ENCODE measurements at regions not wholly inside any gene's neighbourhood (a gene's known extent, or its start where the extent isn't known, plus 50 kb on each side); places are given as distances from the start of the nearest gene placed in this dataset.
"Not testable (repeated sequence)": the region's sequence is repeated elsewhere in the genome, so short reads cannot be mapped to it uniquely, and the experiment has no call there.

DNA sequence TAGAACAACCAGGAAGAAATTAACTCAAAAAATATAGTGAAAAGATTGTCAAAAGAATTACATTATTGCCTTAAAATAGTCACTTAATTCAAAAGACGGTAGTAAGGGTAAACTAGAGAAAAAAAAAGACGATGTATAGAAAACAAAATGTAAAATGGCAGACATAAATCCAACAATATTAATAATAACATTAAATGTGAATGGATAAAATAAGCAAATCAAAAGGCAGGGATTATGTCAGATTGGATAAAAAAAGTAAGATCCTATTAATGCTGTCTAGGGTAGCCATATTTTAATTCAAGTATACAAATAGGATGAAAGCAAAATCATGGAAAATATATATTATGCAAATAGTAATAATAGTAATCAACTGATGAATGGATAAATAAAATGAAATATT lies 134.0 kb upstream of the ADCY2 start:
- no peak for DNase-seq
- no peak overlapping the region for H3K4me3 Mint-ChIP-seq
- ATAC-seq: no peak
- no peaks in the 10 kb centered on the region for H3K27me3 Mint-ChIP-seq (ENCODE audit: low read depth in 2 of 2)
- H3K27me3 ChIP-seq (ENCODE audit: control insufficient read depth, insufficient read depth, low read length): no peaks in the 10 kb centered on the region
- H3K9me3 ChIP-seq (ENCODE audit: control insufficient read depth, insufficient read depth, low read length): no peaks in the 10 kb centered on the region
- no peak overlapping the region for H3K27ac Mint-ChIP-seq
- no CpG with 5 or more reads among the region's 2 CpGs for WGBS (ENCODE audit: insufficient coverage)
- H3K27ac ChIP-seq (ENCODE audit: low read length): no peak overlapping the region
- H3K36me3 ChIP-seq (ENCODE audit: control insufficient read depth, insufficient read depth, low read length): no peaks in the 10 kb centered on the region
- H3K4me1 Mint-ChIP-seq: no peaks in the 10 kb centered on the region
- no peaks in the 10 kb centered on the region for H3K4me1 ChIP-seq (ENCODE audit: control insufficient read depth, insufficient read depth, low read length)
- TF ChIP-seq, protein P1, sequence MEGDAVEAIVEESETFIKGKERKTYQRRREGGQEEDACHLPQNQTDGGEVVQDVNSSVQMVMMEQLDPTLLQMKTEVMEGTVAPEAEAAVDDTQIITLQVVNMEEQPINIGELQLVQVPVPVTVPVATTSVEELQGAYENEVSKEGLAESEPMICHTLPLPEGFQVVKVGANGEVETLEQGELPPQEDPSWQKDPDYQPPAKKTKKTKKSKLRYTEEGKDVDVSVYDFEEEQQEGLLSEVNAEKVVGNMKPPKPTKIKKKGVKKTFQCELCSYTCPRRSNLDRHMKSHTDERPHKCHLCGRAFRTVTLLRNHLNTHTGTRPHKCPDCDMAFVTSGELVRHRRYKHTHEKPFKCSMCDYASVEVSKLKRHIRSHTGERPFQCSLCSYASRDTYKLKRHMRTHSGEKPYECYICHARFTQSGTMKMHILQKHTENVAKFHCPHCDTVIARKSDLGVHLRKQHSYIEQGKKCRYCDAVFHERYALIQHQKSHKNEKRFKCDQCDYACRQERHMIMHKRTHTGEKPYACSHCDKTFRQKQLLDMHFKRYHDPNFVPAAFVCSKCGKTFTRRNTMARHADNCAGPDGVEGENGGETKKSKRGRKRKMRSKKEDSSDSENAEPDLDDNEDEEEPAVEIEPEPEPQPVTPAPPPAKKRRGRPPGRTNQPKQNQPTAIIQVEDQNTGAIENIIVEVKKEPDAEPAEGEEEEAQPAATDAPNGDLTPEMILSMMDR (IDR thresholded peaks at IDR 0.05): no peak
- no peak overlapping the region for H3K4me3 ChIP-seq (ENCODE audit: low read length)
- peaks cover 8 to 12% of the 10 kb centered on the region in 2 donors for H3K9me3 Mint-ChIP-seq
- intact Hi-C loops (cut with micrococcal nuclease): no loop called here
- H3K36me3 Mint-ChIP-seq: no peaks in the 10 kb centered on the region

DNA sequence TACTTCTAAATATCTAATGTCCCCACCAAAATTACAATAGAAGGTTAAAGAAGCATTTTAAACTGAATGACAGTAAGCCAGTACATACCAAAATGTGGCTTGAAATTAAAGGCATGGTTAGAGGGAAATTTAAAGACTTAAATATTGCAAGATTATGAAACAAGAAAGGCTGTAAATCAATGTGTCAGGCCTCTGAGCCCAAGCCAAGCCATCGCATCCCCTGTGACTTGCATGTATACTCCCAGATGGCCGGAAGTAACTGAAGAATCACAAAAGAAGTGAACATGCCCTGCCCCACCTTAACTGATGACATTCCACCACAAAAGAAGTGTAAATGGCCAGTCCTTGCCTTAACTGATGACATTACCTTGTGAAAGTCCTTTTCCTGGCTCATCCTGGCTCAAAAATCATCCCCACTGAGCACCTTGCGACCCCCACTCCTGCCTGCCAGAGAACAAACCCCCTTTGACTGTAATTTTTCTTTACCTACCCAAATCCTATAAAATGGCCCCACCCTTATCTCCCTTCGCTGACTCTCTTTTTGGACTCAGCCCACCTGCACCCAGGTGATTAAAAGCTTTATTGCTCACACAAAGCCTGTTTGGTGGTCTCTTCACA lies 132.4 kb upstream of the ADCY2 start:
- WGBS (ENCODE audit: insufficient coverage): 57% methylated on average over 3 of the region's 4 CpGs
- H3K36me3 Mint-ChIP-seq; intact Hi-C loops (cut with micrococcal nuclease): not testable (repeated sequence)

GRCh38 chr5:7265776-7266175 lies 130.2 kb upstream of the ADCY2 start:
- not testable (repeated sequence) for H3K4me1 Mint-ChIP-seq
- 95% methylated on average over 13 of the region's 17 CpGs for WGBS (ENCODE audit: insufficient coverage)

More for the DNA sequence above, 132.4 kb upstream of the ADCY2 start:
- not testable (repeated sequence) for H3K4me1 Mint-ChIP-seq; H3K27me3 ChIP-seq (ENCODE audit: control insufficient read depth, insufficient read depth, low read length); ATAC-seq; H3K4me3 Mint-ChIP-seq; H3K4me3 ChIP-seq (ENCODE audit: low read length); H3K9me3 ChIP-seq (ENCODE audit: control insufficient read depth, insufficient read depth, low read length); H3K36me3 ChIP-seq (ENCODE audit: control insufficient read depth, insufficient read depth, low read length); H3K27ac Mint-ChIP-seq; H3K4me1 ChIP-seq (ENCODE audit: control insufficient read depth, insufficient read depth, low read length); H3K27ac ChIP-seq (ENCODE audit: low read length); H3K27me3 Mint-ChIP-seq (ENCODE audit: low read depth in 2 of 2); DNase-seq
- H3K9me3 Mint-ChIP-seq: peaks cover 9 to 17% of the 10 kb centered on the region in 2 donors

GRCh38 chr5:7268722-7269121 lies 127.2 kb upstream of the ADCY2 start:
- H3K27me3 ChIP-seq (ENCODE audit: control insufficient read depth, insufficient read depth, low read length); H3K27ac ChIP-seq (ENCODE audit: low read length); H3K4me1 ChIP-seq (ENCODE audit: control insufficient read depth, insufficient read depth, low read length); H3K4me3 Mint-ChIP-seq; H3K27me3 Mint-ChIP-seq (ENCODE audit: low read depth in 2 of 2); H3K4me1 Mint-ChIP-seq; ATAC-seq; H3K36me3 ChIP-seq (ENCODE audit: control insufficient read depth, insufficient read depth, low read length); H3K27ac Mint-ChIP-seq; H3K4me3 ChIP-seq (ENCODE audit: low read length); intact Hi-C loops (cut with micrococcal nuclease); H3K9me3 ChIP-seq (ENCODE audit: control insufficient read depth, insufficient read depth, low read length); H3K36me3 Mint-ChIP-seq; DNase-seq: not testable (repeated sequence)
- H3K9me3 Mint-ChIP-seq: peaks cover 11 to 12% of the 10 kb centered on the region in 2 donors
- no CpG with 5 or more reads among the region's 9 CpGs for WGBS (ENCODE audit: insufficient coverage)

More at GRCh38 chr5:7265776-7266175, 130.2 kb upstream of the ADCY2 start:
- H3K27me3 ChIP-seq (ENCODE audit: control insufficient read depth, insufficient read depth, low read length); H3K36me3 Mint-ChIP-seq; H3K27ac ChIP-seq (ENCODE audit: low read length); H3K4me1 ChIP-seq (ENCODE audit: control insufficient read depth, insufficient read depth, low read length); H3K9me3 ChIP-seq (ENCODE audit: control insufficient read depth, insufficient read depth, low read length); H3K27me3 Mint-ChIP-seq (ENCODE audit: low read depth in 2 of 2); H3K4me3 Mint-ChIP-seq; H3K27ac Mint-ChIP-seq; ATAC-seq; DNase-seq; intact Hi-C loops (cut with micrococcal nuclease); H3K36me3 ChIP-seq (ENCODE audit: control insufficient read depth, insufficient read depth, low read length); H3K4me3 ChIP-seq (ENCODE audit: low read length): not testable (repeated sequence)
- H3K9me3 Mint-ChIP-seq: peaks cover 7 to 12% of the 10 kb centered on the region in 2 donors

DNA sequence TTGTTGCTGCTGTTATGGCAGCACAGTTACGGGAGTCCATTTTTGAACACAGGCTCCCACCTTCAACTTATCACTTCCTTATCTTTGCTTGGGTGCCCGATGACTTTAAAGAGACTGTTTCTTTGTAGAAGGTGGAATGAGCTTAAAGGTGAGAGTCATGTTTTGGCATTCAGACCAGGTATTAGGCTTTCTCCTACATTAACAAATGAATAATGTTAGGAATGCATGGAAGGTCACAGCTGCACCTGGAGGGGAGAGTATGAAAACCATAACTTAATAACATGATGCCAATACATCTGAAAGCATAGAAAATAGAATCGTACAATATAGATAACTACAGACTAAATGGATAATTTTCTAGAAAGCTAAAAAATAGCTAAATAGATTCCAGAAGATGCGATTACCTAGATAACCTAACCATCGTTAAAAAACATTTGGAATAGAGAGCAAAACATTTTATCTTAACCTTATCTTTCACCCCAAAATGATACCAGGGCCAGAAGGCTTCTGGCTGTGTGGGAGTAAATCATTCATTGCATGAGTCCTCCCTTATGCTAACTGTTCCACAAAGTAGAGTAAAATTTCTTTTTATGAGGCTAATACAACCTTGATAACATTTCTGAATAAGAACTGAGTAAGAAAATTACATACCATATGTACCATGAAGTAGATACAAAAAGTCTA lies 126.2 kb upstream of the ADCY2 start:
- H3K27me3 Mint-ChIP-seq (ENCODE audit: low read depth in 2 of 2): no peaks in the 10 kb centered on the region
- no peak overlapping the region for H3K4me3 Mint-ChIP-seq
- H3K9me3 ChIP-seq (ENCODE audit: control insufficient read depth, insufficient read depth, low read length): no peaks in the 10 kb centered on the region
- DNase-seq: no peak
- H3K36me3 ChIP-seq (ENCODE audit: control insufficient read depth, insufficient read depth, low read length): no peaks in the 10 kb centered on the region
- H3K27me3 ChIP-seq (ENCODE audit: control insufficient read depth, insufficient read depth, low read length): no peaks in the 10 kb centered on the region
- H3K27ac ChIP-seq (ENCODE audit: low read length): no peak overlapping the region
- WGBS (ENCODE audit: insufficient coverage): no CpG with 5 or more reads among the region's 5 CpGs
- H3K27ac Mint-ChIP-seq: no peak overlapping the region
- H3K9me3 Mint-ChIP-seq: peaks cover 11% of the 10 kb centered on the region in 2 donors
- TF ChIP-seq, protein P1 (IDR thresholded peaks at IDR 0.05): no peak
- no peak overlapping the region for H3K4me3 ChIP-seq (ENCODE audit: low read length)
- H3K4me1 Mint-ChIP-seq: no peaks in the 10 kb centered on the region
- no peaks in the 10 kb centered on the region for H3K4me1 ChIP-seq (ENCODE audit: control insufficient read depth, insufficient read depth, low read length)
- no peak for ATAC-seq
- intact Hi-C loops (cut with micrococcal nuclease): no loop called here
- H3K36me3 Mint-ChIP-seq: no peaks in the 10 kb centered on the region
